ENCODE measurements at regions not wholly inside any gene's neighbourhood (a gene's known extent, or its start where the extent isn't known, plus 50 kb on each side); places are given as distances from the start of the nearest gene placed in this dataset.

GRCh38 chr6:169958510-169958909 is 207.1 kb downstream of the ERMARD start:
- H3K9me3 ChIP-seq (ENCODE audit: control insufficient read depth, low read length), result no peaks in the 10 kb centered on the region
- H2BK12ac ChIP-seq (ENCODE audit: low read length in 2 of 2), result no peak overlapping the region
- H3K4me1 ChIP-seq (ENCODE audit: control insufficient read depth, insufficient read depth, low read depth, low read length), result peaks cover 3% of the 10 kb centered on the region
- no peak overlapping the region for H2BK120ac ChIP-seq (ENCODE audit: low read depth, low read length)
- no peak overlapping the region for H3K14ac ChIP-seq (ENCODE audit: low read length in 2 of 2)
- H3K79me1 ChIP-seq (replicated peaks; ENCODE audit: low read length, poor library complexity, severe bottlenecking), result no peaks in the 10 kb centered on the region
- no peak overlapping the region for H3K9ac ChIP-seq (ENCODE audit: low read length)
- no peak for DNase-seq
- H3K4me2 ChIP-seq (ENCODE audit: low read length, poor library complexity, severe bottlenecking), result no peak overlapping the region
- peaks cover 25 to 56% of the 10 kb centered on the region in 2 experiments for H3K27me3 ChIP-seq (ENCODE audit: control insufficient read depth in 1 of 2, insufficient read depth in 1 of 2, low read length in 2 of 2)
- H2BK5ac ChIP-seq (ENCODE audit: low read depth, low read length, poor library complexity, severe bottlenecking), result no peak overlapping the region
- no peak overlapping the region for H4K8ac ChIP-seq (ENCODE audit: low read length)
- no peaks in the 10 kb centered on the region for H3K36me3 ChIP-seq (ENCODE audit: control insufficient read depth in 1 of 2, insufficient read depth in 2 of 2, low read depth in 1 of 2, low read length in 2 of 2)
- no peak overlapping the region for H3K4ac ChIP-seq (ENCODE audit: low read depth in 1 of 2, low read length in 2 of 2)
- no peak overlapping the region for H2AFZ ChIP-seq (ENCODE audit: low read depth, low read length)
- no peak overlapping the region for H3K4me3 ChIP-seq (ENCODE audit: insufficient read depth in 1 of 2, low read depth in 1 of 2, low read length in 2 of 2)
- no peak overlapping the region for H2AK5ac ChIP-seq (ENCODE audit: low read length, severe bottlenecking)
- no peak overlapping the region for H3K23ac ChIP-seq (ENCODE audit: low read length in 2 of 2)
- no peak overlapping the region for H3K18ac ChIP-seq (ENCODE audit: low read depth in 1 of 2, low read length in 2 of 2)
- 90% methylated on average over 10 of the region's 10 CpGs for WGBS
- no peak overlapping the region for H3K27ac ChIP-seq (ENCODE audit: low read length, poor library complexity, severe bottlenecking)
- H4K91ac ChIP-seq (ENCODE audit: low read length), result no peak overlapping the region
- H2BK15ac ChIP-seq (ENCODE audit: low read depth, poor library complexity, severe bottlenecking), result no peak overlapping the region

- H2AK5ac ChIP-seq (ENCODE audit: low read length, severe bottlenecking), result no peak overlapping the region
- no peaks in the 10 kb centered on the region for H3K36me3 ChIP-seq (ENCODE audit: control insufficient read depth in 1 of 2, insufficient read depth in 2 of 2, low read depth in 1 of 2, low read length in 2 of 2)
- H2BK15ac ChIP-seq (ENCODE audit: low read depth, poor library complexity, severe bottlenecking), result no peak overlapping the region
- H2BK120ac ChIP-seq (ENCODE audit: low read depth, low read length), result no peak overlapping the region
- peaks cover 19 to 53% of the 10 kb centered on the region in 2 experiments for H3K27me3 ChIP-seq (ENCODE audit: control insufficient read depth in 1 of 2, insufficient read depth in 1 of 2, low read length in 2 of 2)
- no peak overlapping the region for H3K9ac ChIP-seq (ENCODE audit: low read length)
- no peaks in the 10 kb centered on the region for H3K79me1 ChIP-seq (replicated peaks; ENCODE audit: low read length, poor library complexity, severe bottlenecking)
- no peaks in the 10 kb centered on the region for H3K9me3 ChIP-seq (ENCODE audit: control insufficient read depth, low read length)
- H3K4me1 ChIP-seq (ENCODE audit: control insufficient read depth, insufficient read depth, low read depth, low read length), result peaks cover 3% of the 10 kb centered on the region
- H3K18ac ChIP-seq (ENCODE audit: low read depth in 1 of 2, low read length in 2 of 2), result no peak overlapping the region
- H2AFZ ChIP-seq (ENCODE audit: low read depth, low read length), result no peak overlapping the region
- WGBS, result 89% methylated on average over 24 of the region's 24 CpGs
- DNase-seq, result no peak
- H3K4me3 ChIP-seq (ENCODE audit: insufficient read depth in 1 of 2, low read depth in 1 of 2, low read length in 2 of 2), result no peak overlapping the region
- no peak overlapping the region for H3K27ac ChIP-seq (ENCODE audit: low read length, poor library complexity, severe bottlenecking)
- H4K91ac ChIP-seq (ENCODE audit: low read length), result no peak overlapping the region
- no peak overlapping the region for H3K14ac ChIP-seq (ENCODE audit: low read length in 2 of 2)
- no peak overlapping the region for H2BK12ac ChIP-seq (ENCODE audit: low read length in 2 of 2)
- H4K8ac ChIP-seq (ENCODE audit: low read length), result no peak overlapping the region
- H3K4me2 ChIP-seq (ENCODE audit: low read length, poor library complexity, severe bottlenecking), result no peak overlapping the region
- H3K23ac ChIP-seq (ENCODE audit: low read length in 2 of 2), result no peak overlapping the region
- no peak overlapping the region for H2BK5ac ChIP-seq (ENCODE audit: low read depth, low read length, poor library complexity, severe bottlenecking)
- H3K4ac ChIP-seq (ENCODE audit: low read depth in 1 of 2, low read length in 2 of 2), result no peak overlapping the region
These were observed 206.0 kb downstream of the ERMARD start for GRCh38 chr6:169957351-169957963.

- Histone ChIP-seq H3K9ac (ENCODE audit: low read length) (no peak overlapping the region), H3K9me3 (ENCODE audit: control insufficient read depth, low read length) (no peaks in the 10 kb centered on the region), H2BK120ac (ENCODE audit: low read depth, low read length) (no peak overlapping the region), H3K23ac (ENCODE audit: low read length in 2 of 2) (no peak overlapping the region), H3K4me1 (ENCODE audit: control insufficient read depth, insufficient read depth, low read depth, low read length) (peaks cover 3% of the 10 kb centered on the region), H3K27ac (ENCODE audit: low read length, poor library complexity, severe bottlenecking) (no peak overlapping the region), H3K4me3 (ENCODE audit: insufficient read depth in 1 of 2, low read depth in 1 of 2, low read length in 2 of 2) (no peak overlapping the region), H3K36me3 (ENCODE audit: control insufficient read depth in 1 of 2, insufficient read depth in 2 of 2, low read depth in 1 of 2, low read length in 2 of 2) (no peaks in the 10 kb centered on the region), H3K79me1 (replicated peaks; ENCODE audit: low read length, poor library complexity, severe bottlenecking) (no peaks in the 10 kb centered on the region), H3K4ac (ENCODE audit: low read depth in 1 of 2, low read length in 2 of 2) (no peak overlapping the region), H2BK15ac (ENCODE audit: low read depth, poor library complexity, severe bottlenecking) (no peak overlapping the region), H3K27me3 (ENCODE audit: control insufficient read depth in 1 of 2, insufficient read depth in 1 of 2, low read length in 2 of 2) (peaks cover 17 to 44% of the 10 kb centered on the region in 2 experiments), H2BK12ac (ENCODE audit: low read length in 2 of 2) (no peak overlapping the region), H3K4me2 (ENCODE audit: low read length, poor library complexity, severe bottlenecking) (no peak overlapping the region), H2AK5ac (ENCODE audit: low read length, severe bottlenecking) (no peak overlapping the region), H2AFZ (ENCODE audit: low read depth, low read length) (no peak overlapping the region), H4K8ac (ENCODE audit: low read length) (no peak overlapping the region), H3K14ac (ENCODE audit: low read length in 2 of 2) (no peak overlapping the region), H2BK5ac (ENCODE audit: low read depth, low read length, poor library complexity, severe bottlenecking) (no peak overlapping the region), H3K18ac (ENCODE audit: low read depth in 1 of 2, low read length in 2 of 2) (no peak overlapping the region), H4K91ac (ENCODE audit: low read length) (no peak overlapping the region)
- DNase-seq, result no peak
- WGBS, result 74% methylated on average over 7 of the region's 9 CpGs
These were observed 205.2 kb downstream of the ERMARD start for GRCh38 chr6:169956580-169956979.

GRCh38 chr6:169955731-169956437 is 204.5 kb downstream of the ERMARD start:
- no peaks in the 10 kb centered on the region for H3K36me3 ChIP-seq (ENCODE audit: control insufficient read depth in 1 of 2, insufficient read depth in 2 of 2, low read depth in 1 of 2, low read length in 2 of 2)
- H3K79me1 ChIP-seq (replicated peaks; ENCODE audit: low read length, poor library complexity, severe bottlenecking), result no peaks in the 10 kb centered on the region
- H3K23ac ChIP-seq (ENCODE audit: low read length in 2 of 2), result no peak overlapping the region
- no peaks in the 10 kb centered on the region for H3K9me3 ChIP-seq (ENCODE audit: control insufficient read depth, low read length)
- no peak overlapping the region for H4K91ac ChIP-seq (ENCODE audit: low read length)
- H2AFZ ChIP-seq (ENCODE audit: low read depth, low read length), result no peak overlapping the region
- H3K27me3 ChIP-seq (ENCODE audit: control insufficient read depth in 1 of 2, insufficient read depth in 1 of 2, low read length in 2 of 2), result peaks cover 11 to 37% of the 10 kb centered on the region in 2 experiments
- no peak overlapping the region for H2BK5ac ChIP-seq (ENCODE audit: low read depth, low read length, poor library complexity, severe bottlenecking)
- 78% methylated on average over 18 of the region's 19 CpGs for WGBS
- peaks cover 3% of the 10 kb centered on the region for H3K4me1 ChIP-seq (ENCODE audit: control insufficient read depth, insufficient read depth, low read depth, low read length)
- H3K4me2 ChIP-seq (ENCODE audit: low read length, poor library complexity, severe bottlenecking), result no peak overlapping the region
- no peak overlapping the region for H3K14ac ChIP-seq (ENCODE audit: low read length in 2 of 2)
- H3K9ac ChIP-seq (ENCODE audit: low read length), result no peak overlapping the region
- no peak for DNase-seq
- no peak overlapping the region for H2BK15ac ChIP-seq (ENCODE audit: low read depth, poor library complexity, severe bottlenecking)
- H3K4me3 ChIP-seq (ENCODE audit: insufficient read depth in 1 of 2, low read depth in 1 of 2, low read length in 2 of 2), result no peak overlapping the region
- no peak overlapping the region for H2AK5ac ChIP-seq (ENCODE audit: low read length, severe bottlenecking)
- H3K4ac ChIP-seq (ENCODE audit: low read depth in 1 of 2, low read length in 2 of 2), result no peak overlapping the region
- H2BK120ac ChIP-seq (ENCODE audit: low read depth, low read length), result no peak overlapping the region
- no peak overlapping the region for H3K18ac ChIP-seq (ENCODE audit: low read depth in 1 of 2, low read length in 2 of 2)
- no peak overlapping the region for H2BK12ac ChIP-seq (ENCODE audit: low read length in 2 of 2)
- no peak overlapping the region for H4K8ac ChIP-seq (ENCODE audit: low read length)
- H3K27ac ChIP-seq (ENCODE audit: low read length, poor library complexity, severe bottlenecking), result no peak overlapping the region

All from mesenchymal stem cell (in vitro differentiated cells and primary cell).